SKM-1 treated with dmso at 0.1 percent for 144 hours (cell line): ENCODE measurements at regions not wholly inside any gene's neighbourhood (a gene's known extent, or its start where the extent isn't known, plus 50 kb on each side); places are given as distances from the start of the nearest gene placed in this dataset.
A peak's percentile ranks its signal among the peaks of the same experiment; 100 is the strongest.
"Not testable (repeated sequence)": the region's sequence is repeated elsewhere in the genome, so short reads cannot be mapped to it uniquely, and the experiment has no call there.

ENCODE experiments used
- DNase-seq: peaks from one replicate; lab custom pipeline; 2025; ENCODE audit not compliant: unreplicated experiment; lab: John Stamatoyannopoulos, UW

DNA sequence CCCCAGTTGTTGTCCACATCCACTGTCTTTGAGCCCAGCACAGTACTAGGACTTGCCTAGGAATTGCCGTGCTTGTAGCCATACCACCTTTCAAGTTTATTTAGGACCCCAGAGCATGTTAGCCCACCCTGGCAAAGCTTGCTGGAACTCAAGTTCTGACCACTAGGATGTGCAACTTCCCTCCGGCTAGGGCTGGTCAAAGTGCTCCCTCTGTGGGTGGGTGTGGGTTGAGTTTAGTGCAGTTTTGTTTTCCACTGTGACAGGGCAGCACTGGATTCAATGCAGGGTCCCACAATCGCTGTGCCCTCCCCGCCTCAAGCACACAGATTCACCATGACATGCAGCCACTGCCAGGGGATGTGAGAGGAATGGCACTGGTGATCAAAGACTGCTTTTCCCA lies 96.0 kb downstream of the RASGEF1B start:
- no peak for DNase-seq

DNA sequence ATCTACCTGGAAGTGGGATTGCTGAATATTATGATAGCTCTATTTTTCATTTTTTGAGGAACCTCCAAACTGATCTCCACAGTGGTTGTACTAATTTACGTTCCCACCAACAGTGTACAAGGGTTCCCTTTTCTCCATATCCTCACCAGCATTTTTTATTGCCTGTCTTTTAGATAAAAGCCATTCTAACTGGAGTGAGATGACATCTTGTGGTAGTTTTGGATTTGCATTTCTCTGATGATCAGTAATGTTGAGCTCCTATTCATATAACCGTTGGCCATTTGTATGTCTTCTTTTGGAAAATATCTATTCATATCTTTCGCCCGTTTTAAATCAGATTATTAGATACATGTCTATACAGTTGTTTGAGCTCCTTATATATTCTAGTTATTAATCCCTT lies 101.8 kb downstream of the RASGEF1B start:
- DNase-seq = no peak

DNA sequence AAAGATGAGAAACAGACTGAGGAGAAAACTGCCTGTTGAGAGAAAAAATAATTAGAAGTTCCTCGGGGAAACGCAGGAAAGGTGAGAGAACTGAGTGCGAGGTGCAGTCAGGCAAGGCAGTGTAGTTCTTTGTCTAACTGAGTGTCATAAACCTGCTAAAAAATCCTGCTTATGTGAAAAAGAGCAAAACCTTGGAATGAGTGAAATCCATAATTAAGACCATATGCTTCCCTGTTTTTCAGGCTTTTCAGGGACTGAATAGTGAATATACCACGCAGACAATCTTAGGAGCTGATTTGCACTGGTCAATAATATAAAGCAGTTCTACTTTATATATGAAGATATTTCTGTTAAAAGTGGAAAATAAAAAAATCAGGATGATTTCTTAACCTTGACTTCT lies 104.9 kb downstream of the RASGEF1B start:
- DNase-seq = no peak

DNA sequence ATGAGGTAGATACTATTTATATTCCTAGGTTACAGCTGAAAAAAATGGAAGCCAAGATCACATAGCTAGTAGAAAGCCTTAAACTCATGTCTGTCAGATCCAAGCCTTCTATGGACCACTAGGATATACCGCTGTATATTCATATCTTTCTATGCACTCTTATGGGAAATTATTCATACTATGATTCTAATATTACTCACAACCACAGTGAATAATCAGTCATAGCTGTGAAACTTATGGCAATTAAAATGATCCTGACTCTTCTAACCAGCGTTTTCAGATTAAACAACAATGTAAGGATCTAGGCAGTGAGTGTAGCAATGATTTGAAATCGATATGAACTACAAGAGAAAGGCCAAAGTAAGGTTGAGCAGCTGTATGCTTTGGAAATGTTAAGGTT lies 111.0 kb downstream of the RASGEF1B start:
- no peak for DNase-seq

DNA sequence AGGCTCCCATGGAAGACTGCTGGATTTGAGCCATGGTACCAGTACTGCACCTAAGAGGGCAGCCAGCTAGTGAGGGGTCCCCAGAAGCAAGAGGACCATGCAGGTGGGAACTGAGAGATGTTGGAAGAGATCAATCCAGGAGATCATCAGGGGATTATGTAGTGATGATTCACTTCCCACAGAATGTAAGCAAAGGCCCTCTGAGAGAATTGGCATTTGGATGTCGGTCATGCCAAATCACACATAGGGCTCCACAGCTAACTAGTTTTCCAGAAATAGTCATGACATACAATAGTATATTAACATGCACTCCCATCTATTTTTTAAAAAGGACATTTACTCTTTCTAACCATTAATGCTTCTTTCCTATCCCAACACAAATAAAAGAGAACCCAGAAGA lies 112.5 kb downstream of the RASGEF1B start:
- DNase-seq = no peak

DNA sequence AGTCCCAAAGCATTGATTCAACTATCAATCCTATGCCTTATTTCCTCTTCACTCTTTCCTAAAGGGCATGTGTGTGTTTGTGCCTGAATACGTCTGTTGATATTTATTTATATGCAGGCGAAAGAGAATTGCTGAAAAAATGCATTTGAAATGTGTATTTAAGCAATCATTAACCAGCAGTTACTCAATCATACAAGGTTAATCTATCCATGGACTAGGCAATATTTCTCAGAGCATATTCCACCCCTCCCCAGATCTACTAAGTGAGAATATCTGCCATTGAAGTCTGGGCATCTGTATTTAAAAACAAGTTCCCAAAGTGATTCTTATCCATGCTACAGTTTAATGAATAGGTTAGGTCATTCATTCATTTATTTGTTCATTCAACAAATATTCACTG lies 113.6 kb downstream of the RASGEF1B start:
- DNase-seq = no peak

DNA sequence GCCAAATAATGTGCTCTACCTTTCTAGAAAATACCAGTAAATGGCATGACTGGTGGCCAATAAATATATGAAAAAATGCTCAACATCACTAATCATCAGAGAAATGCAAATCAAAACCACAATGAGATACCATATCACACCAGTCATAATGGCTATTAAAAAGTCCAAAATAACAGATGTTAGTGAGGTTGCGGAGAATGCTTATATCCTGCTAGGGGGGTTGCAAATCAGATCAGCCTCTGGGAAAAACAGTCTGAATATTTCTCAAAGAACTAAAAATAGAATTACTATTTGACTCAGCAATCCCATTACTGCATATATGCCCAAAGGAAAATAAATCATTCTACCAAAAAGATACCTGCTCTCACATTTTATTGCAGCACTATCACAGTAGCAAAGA lies 115.1 kb downstream of the RASGEF1B start:
- no peak for DNase-seq

DNA sequence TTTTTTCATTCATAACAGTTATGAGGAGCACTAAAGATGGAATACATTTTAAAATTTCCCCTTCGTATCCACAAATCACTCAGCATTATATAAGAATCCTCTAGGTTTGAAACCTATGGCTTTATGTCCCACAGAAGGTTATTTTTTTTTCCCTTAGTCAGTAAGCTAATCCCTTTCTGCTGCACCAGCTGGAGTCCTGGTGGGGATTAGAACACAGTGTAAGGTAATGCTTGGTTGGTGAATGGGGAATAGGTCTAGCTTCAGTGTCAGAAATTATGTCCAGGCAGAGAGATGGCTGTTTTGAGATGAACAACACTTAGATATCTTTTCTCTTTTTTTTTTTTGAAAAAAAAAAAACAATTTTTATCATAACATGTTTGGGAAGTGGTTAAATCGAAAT lies 116.6 kb downstream of the RASGEF1B start:
- no peak for DNase-seq

DNA sequence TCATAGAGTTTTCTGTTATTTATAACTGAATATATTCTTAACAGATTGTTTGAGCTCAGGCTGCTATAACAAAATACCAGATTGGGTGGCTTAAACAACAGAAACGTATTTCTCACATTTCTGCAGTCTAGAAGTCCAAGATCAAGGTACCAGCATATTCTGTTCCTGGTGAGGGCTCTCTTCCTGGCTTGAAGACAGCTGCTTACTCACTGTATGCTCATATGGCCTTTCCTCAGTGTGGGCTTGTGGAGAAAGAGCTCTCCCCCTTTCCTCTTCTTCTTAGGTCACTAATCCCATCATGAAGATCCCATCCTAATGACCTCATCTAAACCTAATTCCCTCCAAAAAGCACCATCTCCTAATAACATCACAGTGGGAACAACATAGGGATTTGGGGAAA lies 117.8 kb downstream of the RASGEF1B start:
- no peak for DNase-seq

DNA sequence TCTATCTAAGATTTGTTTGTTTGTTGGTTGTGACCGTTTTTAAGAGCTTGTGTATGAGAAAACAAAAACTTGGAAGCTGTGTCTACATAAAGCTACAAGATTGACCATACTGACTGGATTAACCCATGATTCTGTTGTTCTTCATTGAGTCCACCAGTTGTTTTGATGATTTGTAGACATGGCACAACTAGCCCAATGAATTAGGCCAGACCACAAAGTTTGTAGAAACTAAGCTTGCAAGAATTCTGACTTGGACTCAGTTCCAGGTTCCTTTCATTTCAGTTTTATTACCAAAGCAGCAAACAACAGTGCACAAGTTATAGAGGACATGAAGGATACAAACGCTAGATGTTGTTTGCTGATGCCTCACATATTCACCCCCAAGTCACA lies 119.3 kb downstream of the RASGEF1B start:
- no peak for DNase-seq

DNA sequence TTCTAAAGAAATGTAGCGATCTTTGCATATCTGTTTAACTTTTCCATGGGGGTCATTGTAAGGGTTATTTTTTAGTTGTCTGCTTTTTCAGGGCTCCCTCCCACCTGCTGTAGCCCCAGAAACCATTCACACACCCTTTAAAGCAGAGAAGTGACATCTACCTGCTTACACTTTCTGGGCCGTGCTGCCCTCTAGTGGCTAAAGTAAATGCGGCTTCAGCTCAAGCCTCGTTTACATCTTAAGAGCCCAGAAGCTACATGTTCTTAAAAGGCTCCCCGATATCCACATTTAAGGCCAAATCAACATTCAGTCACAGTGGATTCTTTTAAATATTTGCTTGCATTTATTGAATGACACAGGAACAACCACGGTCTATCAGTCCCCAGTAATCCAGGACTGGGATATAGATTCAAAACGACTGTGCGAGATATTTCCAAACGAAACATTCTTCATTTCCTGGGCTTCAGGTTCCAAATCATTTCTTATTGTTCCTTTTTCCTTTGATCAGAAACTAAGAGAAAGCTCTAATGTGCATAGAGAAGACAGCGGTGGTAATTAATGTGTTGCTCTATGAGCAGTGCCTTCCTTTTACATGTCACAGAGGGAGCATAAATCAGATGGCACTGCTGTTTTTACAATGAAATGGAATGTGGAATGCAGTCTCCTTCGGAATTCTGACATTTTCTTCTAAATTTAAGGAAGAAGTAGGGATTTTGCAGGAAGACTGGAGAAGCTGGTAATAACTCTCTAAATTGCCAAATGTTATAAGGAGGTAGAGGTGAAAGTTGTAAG lies 119.9 kb downstream of the RASGEF1B start:
- DNase-seq = peak; percentile 39

DNA sequence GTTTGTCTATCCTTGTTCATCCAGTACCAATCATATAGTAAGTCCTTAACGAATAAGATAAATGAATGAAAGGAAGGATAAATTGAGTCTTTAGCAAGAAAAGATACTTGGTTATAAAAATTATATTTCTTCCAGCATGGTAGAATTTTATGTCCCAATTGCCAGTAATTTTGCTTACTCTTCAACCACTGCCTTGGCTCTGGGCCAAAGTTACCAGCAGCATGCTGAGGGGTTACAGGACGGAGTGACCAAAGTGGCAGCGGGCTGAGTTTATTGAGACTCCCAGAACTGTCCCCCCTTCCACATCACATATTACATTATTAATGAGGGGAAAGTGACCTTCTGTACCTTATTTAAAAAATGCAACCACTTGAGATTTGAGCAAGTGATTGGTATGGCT lies 121.7 kb downstream of the RASGEF1B start:
- no peak for DNase-seq

DNA sequence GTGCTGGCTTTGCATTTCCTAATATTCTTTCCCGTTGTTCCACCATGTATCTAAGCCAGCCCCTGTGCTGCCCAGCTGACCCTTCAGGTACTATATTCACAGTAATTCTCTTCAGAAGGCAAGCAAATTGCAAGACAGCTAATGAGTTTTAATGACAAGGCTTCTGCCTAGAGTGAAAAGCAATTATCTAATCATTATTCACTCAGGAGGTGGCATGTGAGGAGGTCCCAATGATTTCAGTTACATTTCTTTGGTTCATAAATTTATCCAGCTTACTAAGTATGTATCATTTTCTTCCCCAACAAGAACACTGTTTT lies 123.0 kb downstream of the RASGEF1B start:
- no peak for DNase-seq

DNA sequence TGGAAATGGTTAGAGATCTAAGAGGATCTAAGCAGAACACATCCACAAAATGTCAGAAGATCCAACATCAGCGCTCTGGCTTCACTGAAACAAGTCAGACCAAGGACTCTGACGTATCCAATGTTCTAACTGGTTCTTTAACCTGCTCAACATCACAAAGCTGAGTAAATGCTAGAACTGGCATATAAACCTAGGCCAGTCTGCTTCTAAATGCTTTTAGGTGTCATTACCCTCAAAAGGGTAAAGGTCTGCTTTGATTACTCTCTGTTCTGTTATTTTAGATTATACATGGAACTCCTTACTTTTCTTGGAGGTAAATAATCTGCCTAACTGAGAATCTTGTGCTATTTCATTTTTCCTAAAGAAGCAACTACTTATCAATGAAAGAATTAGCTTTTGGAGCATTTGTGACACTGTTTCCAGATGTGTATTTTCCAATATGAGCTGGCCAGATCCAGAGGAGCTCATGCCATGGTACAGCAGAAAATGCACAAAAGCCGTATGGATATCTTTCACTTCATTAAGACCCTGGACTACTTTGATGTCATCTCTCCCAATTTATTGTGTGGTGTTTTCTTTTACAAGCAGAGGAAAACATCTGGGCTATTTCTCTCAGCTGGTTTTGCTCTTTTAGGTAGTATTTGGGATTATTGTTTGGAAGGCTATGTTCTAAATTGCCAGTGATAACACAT lies 123.5 kb downstream of the RASGEF1B start:
- DNase-seq = no peak

DNA sequence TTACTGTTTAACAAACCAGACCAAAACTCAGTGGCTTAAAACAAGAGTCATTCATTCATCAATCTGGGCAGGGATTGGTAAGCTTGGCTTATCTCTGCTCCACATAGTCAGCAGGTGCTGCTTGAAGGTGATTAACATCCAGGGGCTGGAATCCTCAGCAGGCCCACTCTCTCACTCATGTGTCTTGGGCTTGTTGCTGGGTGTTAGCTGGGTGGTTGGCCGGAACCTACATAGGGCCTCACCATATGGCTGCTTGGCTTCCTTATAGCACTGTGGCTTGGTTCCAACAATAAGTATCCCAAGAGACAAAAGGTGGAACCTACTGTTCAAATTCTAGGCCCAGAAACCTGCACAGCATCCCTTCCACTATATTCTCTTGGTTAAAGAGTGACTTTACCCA lies 125.0 kb downstream of the RASGEF1B start:
- DNase-seq = no peak

DNA sequence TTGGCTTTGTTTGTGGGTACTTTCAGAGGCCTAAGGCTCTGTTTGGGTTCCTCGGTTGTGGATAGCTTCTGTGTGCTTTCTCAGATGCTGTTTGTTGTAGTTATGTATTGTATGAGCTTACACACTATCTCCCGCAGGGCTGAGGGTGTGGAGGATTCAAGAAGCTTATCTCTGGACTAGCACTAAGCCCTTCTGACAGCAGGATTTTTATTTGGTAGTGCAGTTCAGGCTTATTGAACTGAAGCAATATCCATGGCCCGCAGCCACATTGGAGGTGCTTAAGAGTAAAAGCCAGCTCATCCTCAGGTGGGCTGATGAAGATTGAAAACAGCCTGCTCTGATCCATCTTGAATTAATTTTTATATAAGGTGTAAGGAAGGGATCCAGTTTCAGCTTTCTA lies 128.2 kb downstream of the RASGEF1B start:
- no peak for DNase-seq

DNA sequence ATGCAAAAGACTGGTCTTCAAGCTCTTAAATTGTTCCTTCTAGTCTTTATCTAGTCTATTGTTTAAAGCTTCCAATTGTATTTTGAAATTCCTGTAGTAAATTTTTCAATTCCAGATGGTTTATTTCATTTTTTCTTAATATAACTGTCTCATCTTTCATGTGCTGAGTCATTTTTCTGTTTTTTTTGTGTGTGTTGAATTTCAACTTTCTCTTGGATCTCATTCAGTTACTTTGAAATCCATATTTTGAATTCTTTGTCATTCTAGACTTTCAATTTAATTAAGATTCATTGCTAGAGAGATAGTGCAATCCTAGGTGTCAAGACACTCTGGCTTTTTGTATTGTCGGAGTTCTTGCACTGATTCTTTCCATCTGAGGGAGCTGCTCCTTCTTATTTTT lies 128.0 kb upstream of the PRKG2 start:
- DNase-seq = no peak

DNA sequence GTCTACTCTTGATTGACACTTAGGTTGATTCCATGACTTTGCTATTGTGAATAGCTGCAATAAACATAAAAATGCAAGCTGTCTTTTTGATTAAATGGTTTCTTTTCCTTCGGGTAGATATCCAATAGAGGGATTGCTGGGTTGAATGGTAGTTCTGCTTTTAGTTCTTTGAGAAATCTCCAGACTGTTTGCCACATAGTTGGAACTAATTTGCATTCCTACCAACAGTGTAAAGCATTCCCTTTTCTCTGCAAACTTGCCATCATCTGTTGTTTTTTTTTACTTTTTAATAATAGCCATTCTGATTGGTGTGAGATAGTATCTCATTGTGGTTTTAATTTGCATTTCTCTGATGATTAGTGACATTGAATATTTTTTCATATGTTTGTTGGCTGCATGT lies 122.2 kb upstream of the PRKG2 start:
- DNase-seq = no peak

DNA sequence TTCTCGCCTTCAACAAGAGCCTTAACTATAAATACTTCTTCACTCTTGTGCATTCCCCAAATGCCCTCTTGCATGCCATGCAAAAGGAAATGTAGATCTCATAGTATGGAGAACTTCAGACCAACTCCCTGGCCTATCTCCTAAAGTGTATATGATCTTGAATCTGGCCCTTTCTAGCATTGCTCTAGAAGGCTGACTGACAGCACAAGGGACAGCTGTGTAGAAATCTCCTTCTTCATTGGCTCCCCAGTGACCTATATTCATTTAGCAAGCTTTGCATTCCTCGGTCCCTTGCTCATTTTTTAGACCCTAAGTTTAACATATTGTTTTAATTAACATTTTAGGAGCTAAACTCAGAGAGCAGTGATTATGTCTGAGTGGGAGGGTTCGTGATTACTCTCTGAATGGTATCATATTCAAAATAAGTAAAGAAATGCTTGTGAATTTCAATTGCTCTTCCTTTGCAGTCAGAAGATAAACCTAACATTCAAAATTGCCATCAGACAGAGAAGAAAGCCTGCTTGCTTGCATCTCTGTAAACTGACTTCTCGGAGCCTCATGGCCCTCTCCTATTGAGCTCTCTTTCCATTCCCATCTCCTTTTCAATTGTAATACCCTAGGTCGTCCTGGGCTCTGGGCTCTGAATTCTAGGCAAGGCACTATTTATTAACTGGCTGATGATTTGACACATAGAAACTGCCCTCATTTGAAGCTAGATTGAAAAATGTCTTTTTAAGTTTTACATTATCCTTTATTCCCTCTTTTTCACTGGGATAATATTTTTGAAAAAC lies 120.3 kb upstream of the PRKG2 start:
- DNase-seq = no peak

DNA sequence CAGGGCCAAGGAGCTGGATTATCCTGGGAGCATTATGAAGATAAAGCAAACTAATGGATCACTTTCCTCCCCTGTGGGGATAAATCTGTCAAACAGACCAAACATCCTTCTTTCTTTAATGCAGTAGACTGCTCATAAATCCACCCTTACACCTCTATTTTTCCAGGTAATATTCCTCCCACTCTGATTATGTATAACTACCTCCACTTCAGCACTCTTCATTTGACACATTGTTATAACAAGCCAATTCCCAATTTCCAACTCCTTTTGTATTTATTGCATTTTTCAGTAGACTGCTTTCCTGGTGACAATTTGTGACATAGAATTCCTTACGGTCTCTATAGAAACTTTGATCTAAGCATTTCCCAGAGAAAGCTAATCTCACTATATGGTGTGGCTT lies 115.0 kb upstream of the PRKG2 start:
- DNase-seq = no peak

DNA sequence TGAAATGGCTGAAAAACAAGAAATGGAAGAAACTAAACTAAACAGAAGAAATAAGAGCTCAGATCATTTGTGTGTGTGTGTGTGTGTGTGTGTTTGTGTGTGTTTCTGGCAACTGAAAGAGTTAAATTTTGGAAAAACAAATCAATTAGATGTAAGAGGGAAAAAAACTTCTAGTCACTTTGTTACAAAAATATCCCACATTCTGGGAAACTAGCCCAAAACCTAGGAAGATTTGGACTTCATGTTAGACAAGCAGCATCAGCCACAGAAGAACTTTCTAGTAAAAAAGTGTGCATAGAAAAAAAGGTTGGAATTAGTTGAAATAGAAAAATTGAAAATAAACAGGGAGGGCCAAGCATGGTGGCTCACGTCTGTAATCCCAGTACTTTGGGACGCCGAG lies 111.6 kb upstream of the PRKG2 start:
- DNase-seq = no peak

DNA sequence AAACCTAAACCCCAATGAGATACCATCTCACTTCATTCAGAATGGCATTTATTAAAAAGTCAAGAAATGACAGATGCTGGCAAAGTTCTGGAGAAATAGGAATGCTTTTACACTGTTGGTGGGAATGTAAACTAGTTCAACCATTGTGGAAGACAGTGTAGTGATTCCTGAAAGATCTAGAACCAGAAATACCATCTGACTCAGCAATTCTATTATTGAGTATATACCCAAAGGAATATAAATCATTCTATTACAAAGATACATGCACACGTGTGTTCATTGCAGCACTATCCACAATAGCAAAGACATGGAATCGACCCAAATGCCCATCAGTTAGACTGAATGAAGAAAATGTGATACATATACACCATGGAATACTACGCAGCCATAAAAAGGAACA lies 109.6 kb upstream of the PRKG2 start:
- not testable (repeated sequence) for DNase-seq
